ENCODE measurements at regions not wholly inside any gene's neighbourhood (a gene's known extent, or its start where the extent isn't known, plus 50 kb on each side); places are given as distances from the start of the nearest gene placed in this dataset.

GRCh38 chr1:59241909-59242308 lies 55.0 kb upstream of the FGGY start:
- no peak overlapping the region for H2AFZ ChIP-seq (ENCODE audit: low read depth, low read length)
- CTCF ChIA-PET (ENCODE audit: low intra/inter-chr PET ratio) = no interaction called here
- TF ChIP-seq BRD9 (IDR thresholded peaks at IDR 0.05; ENCODE audit: low read depth, partially characterized antibody) (no peak), ZNF57 (CRISPR knock-in tag; IDR thresholded peaks at IDR 0.05) (no peak), DACH1 (IDR thresholded peaks at IDR 0.05; ENCODE audit: partially characterized antibody) (no peak), ZNF583 (CRISPR knock-in tag; IDR thresholded peaks at IDR 0.05) (no peak), ZNF408 (CRISPR knock-in tag; IDR thresholded peaks at IDR 0.05; ENCODE audit: low read depth) (no peak), ZFX (CRISPR knock-in tag; IDR thresholded peaks at IDR 0.05) (no peak), POLR2B (IDR thresholded peaks at IDR 0.05; ENCODE audit: low read depth, partially characterized antibody) (no peak), ZNF174 (CRISPR knock-in tag; IDR thresholded peaks at IDR 0.05) (no peak), BCLAF1 (IDR thresholded peaks at IDR 0.05; ENCODE audit: borderline replicate concordance in 1 of 2, control insufficient read depth in 1 of 2, low read depth in 2 of 2, low read length in 1 of 2) (no peak), PKNOX1 (IDR thresholded peaks at IDR 0.05) (no peak), ZNF407 (IDR thresholded peaks at IDR 0.05; ENCODE audit: low read depth) (no peak)

More at GRCh38 chr1:59241909-59242308, 55.0 kb upstream of the FGGY start:
- no TSS peak for BruUV-seq (replicated peaks)
- Histone ChIP-seq H3K9ac (ENCODE audit: insufficient read depth in 1 of 2, low read depth in 2 of 2, low read length in 2 of 2) (no peak overlapping the region), H3K4me1 (replicated peaks in 1 of 2; ENCODE audit: control insufficient read depth in 2 of 2, insufficient read depth in 2 of 2, low read length in 2 of 2) (no peaks in the 10 kb centered on the region), H3K9me3 (replicated peaks; ENCODE audit: control insufficient read depth, insufficient read depth, low read depth, low read length) (no peaks in the 10 kb centered on the region), H4K20me1 (replicated peaks; ENCODE audit: control insufficient read depth, insufficient read depth, low read length) (no peaks in the 10 kb centered on the region), H3K27me3 (ENCODE audit: control insufficient read depth in 2 of 2, insufficient read depth in 2 of 2, low read length in 2 of 2) (no peaks in the 10 kb centered on the region), H3K79me2 (ENCODE audit: control insufficient read depth, insufficient read depth, low read length) (no peaks in the 10 kb centered on the region), H3K4me3 (no peak overlapping the region), H3K36me3 (ENCODE audit: control insufficient read depth, insufficient read depth, low read length) (no peaks in the 10 kb centered on the region), H3K27ac (ENCODE audit: extremely low read depth, low read depth, low read length) (no peak overlapping the region), H3K4me2 (ENCODE audit: insufficient read depth, low read length) (no peak overlapping the region), H3K9me1 (ENCODE audit: control insufficient read depth, insufficient read depth, low read length) (no peaks in the 10 kb centered on the region)
- ATAC-seq = no peak
- WGBS (ENCODE audit: insufficient coverage, low coverage, missing lambda C conversion rate) = 0% methylated on average over 2 of the region's 2 CpGs
- in situ Hi-C loops (cut with MboI) (no loop called here), intact Hi-C loops (cut with micrococcal nuclease) (no loop called here)
- no peak for FAIRE-seq
- no peak for DNase-seq (ENCODE audit: extremely low read depth in 1 of 4, low spot score in 3 of 4)
- POLR2A ChIA-PET = no interaction called here
